ENCODE measurements at regions not wholly inside any gene's neighbourhood (a gene's known extent, or its start where the extent isn't known, plus 50 kb on each side); places are given as distances from the start of the nearest gene placed in this dataset.
A peak's percentile ranks its signal among the peaks of the same experiment; 100 is the strongest.

- DNase-seq (ENCODE audit: low spot score): no peak
Observed at GRCh38 chr14:71585361-71585760, 346.9 kb upstream of the RGS6 start.

GRCh38 chr14:71586131-71586897 is 345.9 kb upstream of the RGS6 start:
- no peaks in the 10 kb centered on the region for H3K27me3 Mint-ChIP-seq (ENCODE audit: low read depth)
- H3K4me3 Mint-ChIP-seq (ENCODE audit: unreplicated experiment): peak overlapping the region; percentile 55
- peaks cover 6% of the 10 kb centered on the region for H3K36me3 Mint-ChIP-seq (ENCODE audit: low read depth)
- H3K4me1 Mint-ChIP-seq (ENCODE audit: low read depth): peaks cover 83% of the 10 kb centered on the region
- TF ChIP-seq CTCF (IDR thresholded peaks at IDR 0.05): no peak
- no peak for DNase-seq (ENCODE audit: low spot score)
- peak overlapping the region; percentile 87 for H3K27ac Mint-ChIP-seq (ENCODE audit: unreplicated experiment)
- H3K9me3 Mint-ChIP-seq (ENCODE audit: low read depth): no peaks in the 10 kb centered on the region

More at GRCh38 chr14:71585361-71585760, 346.9 kb upstream of the RGS6 start:
- Mint-ChIP-seq H3K4me3 (ENCODE audit: unreplicated experiment) (no peak overlapping the region), H3K4me1 (ENCODE audit: low read depth) (peaks cover 86% of the 10 kb centered on the region), H3K27me3 (ENCODE audit: low read depth) (no peaks in the 10 kb centered on the region), H3K36me3 (ENCODE audit: low read depth) (peaks cover 6% of the 10 kb centered on the region), H3K27ac (ENCODE audit: unreplicated experiment) (peak overlapping the region; percentile 55), H3K9me3 (ENCODE audit: low read depth) (no peaks in the 10 kb centered on the region)
- no peak for TF ChIP-seq CTCF (IDR thresholded peaks at IDR 0.05)

- peak overlapping the region; percentile 72 for H3K27ac Mint-ChIP-seq (ENCODE audit: unreplicated experiment)
- H3K9me3 Mint-ChIP-seq (ENCODE audit: low read depth): no peaks in the 10 kb centered on the region
- H3K36me3 Mint-ChIP-seq (ENCODE audit: low read depth): peaks cover 6% of the 10 kb centered on the region
- H3K4me3 Mint-ChIP-seq (ENCODE audit: unreplicated experiment): no peak overlapping the region
- no peak for TF ChIP-seq CTCF (IDR thresholded peaks at IDR 0.05)
- H3K27me3 Mint-ChIP-seq (ENCODE audit: low read depth): no peaks in the 10 kb centered on the region
- peaks cover 80% of the 10 kb centered on the region for H3K4me1 Mint-ChIP-seq (ENCODE audit: low read depth)
- no peak for DNase-seq (ENCODE audit: low spot score)
Observed at GRCh38 chr14:71588028-71588427, 344.2 kb upstream of the RGS6 start.

GRCh38 chr14:71588576-71589215 is 343.5 kb upstream of the RGS6 start:
- TF ChIP-seq CTCF (IDR thresholded peaks at IDR 0.05): no peak
- peak overlapping the region; percentile 72 for H3K27ac Mint-ChIP-seq (ENCODE audit: unreplicated experiment)

GRCh38 chr14:71589609-71590008 is 342.6 kb upstream of the RGS6 start:
- Mint-ChIP-seq H3K27ac (ENCODE audit: unreplicated experiment) (no peak overlapping the region), H3K4me1 (ENCODE audit: low read depth) (peaks cover 72% of the 10 kb centered on the region), H3K9me3 (ENCODE audit: low read depth) (no peaks in the 10 kb centered on the region), H3K27me3 (ENCODE audit: low read depth) (no peaks in the 10 kb centered on the region), H3K36me3 (ENCODE audit: low read depth) (peaks cover 8% of the 10 kb centered on the region), H3K4me3 (ENCODE audit: unreplicated experiment) (peak overlapping the region; percentile 35)
- TF ChIP-seq CTCF (IDR thresholded peaks at IDR 0.05): no peak
- no peak for DNase-seq (ENCODE audit: low spot score)

More at GRCh38 chr14:71588576-71589215, 343.5 kb upstream of the RGS6 start:
- Mint-ChIP-seq H3K9me3 (ENCODE audit: low read depth) (no peaks in the 10 kb centered on the region), H3K4me1 (ENCODE audit: low read depth) (peaks cover 76% of the 10 kb centered on the region), H3K27me3 (ENCODE audit: low read depth) (no peaks in the 10 kb centered on the region), H3K4me3 (ENCODE audit: unreplicated experiment) (no peak overlapping the region), H3K36me3 (ENCODE audit: low read depth) (peaks cover 6% of the 10 kb centered on the region)
- no peak for DNase-seq (ENCODE audit: low spot score)
